SK-N-SH (cell line): ENCODE measurements at regions not wholly inside any gene's neighbourhood (a gene's known extent, or its start where the extent isn't known, plus 50 kb on each side); places are given as distances from the start of the nearest gene placed in this dataset.

Experiments used
- CTCF ChIP-seq: fragments of 200-600 bp; sonication (generic); IDR thresholded peaks from 2 replicates; pipeline ENCODE4 v1.6.1; 2017; ENCODE audit warnings: antibody characterized with exemption, mild to moderate bottlenecking, moderate library complexity
- EP300 ChIP-seq, 2 experiments: IDR thresholded peaks; 2 replicates each; pipeline versions ENCODE4 v1.4.0 to v1.6.1; 2012; ENCODE audit warnings: borderline replicate concordance in 1 of 2, low read depth in 1 of 2, low read length in 1 of 2
- EZH2phosphoT487 ChIP-seq: fragments of 200-600 bp; sonication (generic); IDR thresholded peaks from 2 replicates; pipeline ENCODE4 v1.6.1; 2017; ENCODE audit warnings: low read depth, mixed run types, mild to moderate bottlenecking, antibody characterized with exemption, moderate library complexity, borderline replicate concordance
- FOXJ3 ChIP-seq: sonication (generic); formaldehyde crosslinking; IDR thresholded peaks from 2 replicates; pipeline ENCODE4 v1.5.1; 2020; ENCODE audit warnings: mild to moderate bottlenecking, missing genetic modification reagents
- GATA2 ChIP-seq: sonication (generic); formaldehyde crosslinking; IDR thresholded peaks from 2 replicates; pipeline ENCODE4 v1.5.0; 2020; ENCODE audit warnings: mild to moderate bottlenecking, missing genetic modification reagents
- JUND ChIP-seq: IDR thresholded peaks from 2 replicates; pipeline ENCODE4 v1.4.0; 2012
- RCOR1 ChIP-seq: fragments of 150-350 bp; IDR thresholded peaks from 2 replicates; pipeline ENCODE4 v1.6.1; 2017; ENCODE audit warnings: antibody characterized with exemption, low read length
- REST ChIP-seq: IDR thresholded peaks from 2 replicates; pipeline ENCODE4 v1.6.1; 2012; ENCODE audit warnings: mild to moderate bottlenecking, low read depth, low read length, moderate library complexity
- RXRA ChIP-seq: IDR thresholded peaks from 2 replicates; pipeline ENCODE4 v1.4.0; 2012; ENCODE audit warnings: low read depth, mild to moderate bottlenecking, borderline replicate concordance
- SIN3A ChIP-seq: IDR thresholded peaks from 2 replicates; pipeline ENCODE4 v1.6.1; 2012; ENCODE audit warnings: low read depth, mild to moderate bottlenecking, low read length, moderate library complexity, borderline replicate concordance
- SMC3 ChIP-seq: IDR thresholded peaks from 2 replicates; pipeline ENCODE4 v1.6.1; 2012; ENCODE audit warnings: low read depth, low read length, improper control_type of control experiment
- TCF12 ChIP-seq: IDR thresholded peaks from 2 replicates; pipeline ENCODE4 v1.4.0; 2012
- USF2 ChIP-seq: fragments of 150-350 bp; IDR thresholded peaks from 2 replicates; pipeline ENCODE4 v1.6.1; 2017; ENCODE audit warnings: antibody characterized with exemption, low read length, low read depth, borderline replicate concordance
- TF ChIP-seq, protein P1 (sequence below): IDR thresholded peaks from 2 replicates; pipeline ENCODE4 v1.4.0; 2012; ENCODE audit warnings: low read depth

GRCh38 chrX:131202766-131203165 lies 86.3 kb downstream of the IGSF1 start:
- TF ChIP-seq SIN3A (no peak), EP300 (IDR thresholded peaks at IDR 0.05; ENCODE audit: borderline replicate concordance in 1 of 2, low read depth in 1 of 2, low read length in 1 of 2) (no peak), CTCF (no peak), EZH2phosphoT487 (no peak), FOXJ3 (no peak), REST (no peak), JUND (no peak), RCOR1 (no peak), RXRA (no peak), TCF12 (no peak), USF2 (no peak), GATA2 (no peak), SMC3 (no peak)
- TF ChIP-seq, protein P1, sequence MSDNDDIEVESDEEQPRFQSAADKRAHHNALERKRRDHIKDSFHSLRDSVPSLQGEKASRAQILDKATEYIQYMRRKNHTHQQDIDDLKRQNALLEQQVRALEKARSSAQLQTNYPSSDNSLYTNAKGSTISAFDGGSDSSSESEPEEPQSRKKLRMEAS = no peak
